ENCODE measurements at regions not wholly inside any gene's neighbourhood (a gene's known extent, or its start where the extent isn't known, plus 50 kb on each side); places are given as distances from the start of the nearest gene placed in this dataset.
"Not testable (repeated sequence)": the region's sequence is repeated elsewhere in the genome, so short reads cannot be mapped to it uniquely, and the experiment has no call there.

DNA sequence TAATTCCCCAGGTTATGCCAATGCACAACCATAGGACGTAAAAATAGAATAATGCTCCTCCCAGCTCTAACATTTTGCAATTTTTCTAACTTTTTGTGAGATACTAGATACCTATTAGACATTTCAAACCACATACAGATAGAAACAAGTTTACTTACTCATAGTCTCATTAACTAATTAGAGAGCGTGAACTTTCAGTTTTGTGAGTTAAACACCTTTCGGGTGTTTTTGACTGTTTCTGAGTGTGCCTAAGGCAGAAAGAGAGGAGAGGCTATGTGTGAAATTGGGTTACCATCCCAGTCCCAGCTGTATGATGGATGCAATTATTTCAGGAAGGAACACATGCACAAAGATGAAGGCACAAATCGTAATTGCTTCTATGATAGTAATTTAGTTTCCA, 300.4 kb upstream of the POU1F1 start:
- DNase-seq (ENCODE audit: low read depth in 2 of 2): no peak

DNA sequence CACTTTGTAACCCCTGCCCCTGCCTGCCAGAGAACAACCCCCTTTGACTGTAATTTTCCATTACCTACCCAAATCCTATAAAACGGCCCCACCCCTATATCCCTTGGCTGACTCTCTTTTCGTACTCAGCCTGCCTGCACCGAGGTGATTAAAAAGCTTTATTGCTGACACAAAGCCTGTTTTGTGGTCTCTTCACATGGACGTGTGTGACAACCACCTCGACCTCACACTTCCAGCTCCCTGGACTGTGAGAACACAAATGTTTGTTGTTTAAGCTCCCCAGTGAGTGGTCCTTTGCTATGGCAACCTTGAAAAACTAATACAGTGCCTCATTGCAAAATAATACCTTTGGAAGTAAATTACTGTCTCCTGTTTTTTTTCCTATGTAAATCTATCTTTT, 299.2 kb upstream of the POU1F1 start:
- DNase-seq (ENCODE audit: low read depth in 2 of 2): no peak

DNA sequence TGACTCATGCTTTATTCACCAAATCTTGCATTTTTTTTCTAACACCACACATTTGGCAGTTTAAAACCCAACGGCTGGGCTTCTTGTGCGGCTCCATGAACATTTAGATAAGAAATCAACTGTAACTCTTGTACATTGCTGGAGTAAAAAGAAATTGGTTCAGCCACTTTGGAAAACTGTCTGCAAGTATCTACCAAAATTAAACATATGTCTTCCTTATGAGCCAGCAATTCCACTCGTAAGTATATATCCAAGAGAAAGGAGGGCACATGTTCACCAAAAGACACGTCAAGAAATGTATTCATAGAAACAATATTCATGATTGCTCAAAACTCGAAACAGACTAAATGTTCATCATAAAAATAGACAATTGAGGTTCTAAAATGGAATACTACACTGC, 291.9 kb upstream of the POU1F1 start:
- DNase-seq (ENCODE audit: low read depth in 2 of 2): no peak

DNA sequence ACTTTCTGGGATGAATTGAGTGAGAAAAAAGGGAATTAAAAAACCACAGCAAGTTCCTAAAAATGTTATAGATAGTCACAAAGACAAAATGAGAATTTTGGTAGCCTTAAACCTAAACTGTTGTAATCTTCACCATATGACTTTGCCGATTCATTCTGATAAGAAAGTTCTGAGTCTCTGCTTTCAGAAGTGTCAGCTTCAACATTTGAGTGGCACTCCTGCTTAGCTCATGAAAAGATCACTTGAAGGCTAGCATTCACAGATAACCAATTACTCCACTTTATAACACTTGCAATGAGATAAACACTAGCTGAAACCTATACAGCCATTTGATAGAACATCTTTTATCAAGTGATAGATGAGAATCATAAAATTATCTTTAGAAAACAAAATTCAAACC, 288.1 kb upstream of the POU1F1 start:
- no peak for DNase-seq (ENCODE audit: low read depth in 2 of 2)

DNA sequence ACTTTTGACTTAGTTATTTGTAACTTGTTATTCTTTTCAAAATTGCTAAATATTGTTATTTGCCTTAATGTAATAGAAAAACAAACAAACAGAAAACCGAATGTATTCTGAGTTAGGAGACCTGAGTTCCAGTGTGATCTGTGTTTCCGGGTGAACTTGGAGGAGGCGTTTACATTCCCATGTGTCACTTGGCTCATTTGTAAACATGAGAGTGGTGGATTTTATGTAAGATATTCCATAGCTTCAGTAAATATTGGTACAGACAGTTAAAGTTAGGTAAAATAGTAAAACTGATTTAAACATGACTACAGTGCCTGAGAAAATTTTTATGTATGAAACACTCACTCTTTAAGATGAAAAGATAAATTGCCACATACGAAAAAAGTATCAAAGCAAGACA, 287.3 kb upstream of the POU1F1 start:
- no peak for DNase-seq (ENCODE audit: low read depth in 2 of 2)

DNA sequence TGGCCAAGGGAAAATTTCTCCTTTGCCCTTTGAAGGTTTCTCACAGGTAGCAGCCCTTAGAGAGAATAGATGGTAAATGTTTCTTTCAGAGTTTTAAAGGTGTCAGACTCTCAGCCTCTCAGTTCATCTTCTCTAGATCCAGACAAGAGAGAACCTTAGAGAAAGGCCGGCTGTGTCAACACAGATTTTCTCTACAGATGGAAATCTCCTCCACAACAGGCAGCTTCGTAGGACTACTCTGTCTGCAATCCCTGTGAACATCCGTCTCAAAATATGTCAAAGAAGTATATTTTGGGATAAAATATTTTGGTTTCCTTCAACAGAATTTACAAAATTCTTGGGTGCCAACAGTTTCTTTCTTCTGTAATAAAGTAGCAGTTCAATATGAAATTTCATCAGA, 282.1 kb upstream of the POU1F1 start:
- DNase-seq (ENCODE audit: low read depth in 2 of 2): no peak

DNA sequence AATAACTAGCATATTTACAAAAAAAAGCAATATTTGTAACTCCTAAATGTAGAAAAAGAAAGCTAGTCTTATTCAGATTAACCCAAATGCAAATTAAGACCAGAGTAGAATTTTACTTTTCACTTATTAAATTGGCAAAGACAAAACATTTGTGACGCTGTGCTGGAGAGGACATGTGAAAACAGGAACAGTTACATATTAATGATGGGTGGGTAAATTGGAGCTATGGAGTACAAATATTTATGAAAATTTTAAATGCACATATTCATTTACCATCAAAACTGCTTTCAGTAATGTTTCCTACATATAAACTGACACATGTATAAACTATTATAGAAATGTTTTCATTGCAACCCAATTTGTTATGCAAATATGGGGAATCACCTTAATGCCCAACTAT, 278.9 kb upstream of the POU1F1 start:
- no peak for DNase-seq (ENCODE audit: low read depth in 2 of 2)

DNA sequence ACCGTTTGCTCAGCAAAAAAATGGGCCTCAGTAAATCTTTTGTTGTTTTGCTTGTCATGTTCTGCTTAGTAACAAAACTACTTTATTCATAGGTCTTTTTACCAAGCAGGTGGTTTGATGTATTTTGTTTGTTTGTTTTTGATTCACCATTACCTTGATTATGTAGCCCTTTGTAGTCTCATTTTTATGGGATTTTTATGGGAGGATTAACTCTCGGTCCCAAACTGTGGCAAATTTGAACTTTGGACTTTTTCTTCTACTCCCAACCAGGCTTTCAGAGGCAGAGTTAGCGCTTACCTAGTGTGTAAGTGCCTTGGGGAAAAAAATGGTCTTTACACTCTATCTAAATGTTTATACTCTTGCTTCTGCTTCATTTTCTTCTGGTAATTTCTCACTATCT, 276.7 kb upstream of the POU1F1 start:
- DNase-seq (ENCODE audit: low read depth in 2 of 2): no peak

DNA sequence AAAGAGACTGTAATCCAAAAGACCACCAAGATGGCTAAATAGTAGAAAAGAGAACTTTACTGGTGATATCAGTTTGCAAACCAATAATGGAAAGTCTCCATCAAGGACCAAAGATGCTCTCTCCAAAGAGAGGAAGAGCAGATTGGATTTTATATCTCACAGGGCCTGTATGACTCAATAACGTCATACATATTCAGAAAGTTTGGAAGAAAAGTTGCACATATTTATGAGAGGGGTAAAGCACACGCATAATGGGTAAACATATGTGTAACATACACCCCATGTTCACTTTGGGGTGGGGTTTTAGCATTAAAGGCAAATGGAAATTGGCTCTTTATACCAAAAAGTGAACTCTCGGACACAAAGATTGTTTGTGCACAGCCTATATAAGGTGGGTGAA, 274.5 kb upstream of the POU1F1 start:
- DNase-seq (ENCODE audit: low read depth in 2 of 2): no peak

DNA sequence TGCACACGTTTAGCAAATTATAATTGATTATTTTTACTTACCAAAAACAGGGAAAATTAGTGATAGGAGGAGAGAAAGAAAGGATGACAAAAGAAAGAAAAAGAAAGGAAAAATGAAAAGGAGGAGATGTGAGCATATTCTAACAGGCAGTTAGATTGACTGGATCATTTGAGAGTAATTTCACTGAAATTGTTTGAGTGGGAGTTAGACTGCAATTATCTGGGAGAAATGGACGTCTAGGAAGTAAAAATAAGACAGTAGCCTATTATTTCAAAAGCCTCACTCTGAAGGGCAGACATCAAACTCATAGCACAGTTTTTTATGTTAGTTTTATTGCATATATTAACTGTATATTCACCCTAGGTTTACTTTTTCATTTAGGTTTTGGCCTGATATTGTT, 272.8 kb upstream of the POU1F1 start:
- no peak for DNase-seq (ENCODE audit: low read depth in 2 of 2)

DNA sequence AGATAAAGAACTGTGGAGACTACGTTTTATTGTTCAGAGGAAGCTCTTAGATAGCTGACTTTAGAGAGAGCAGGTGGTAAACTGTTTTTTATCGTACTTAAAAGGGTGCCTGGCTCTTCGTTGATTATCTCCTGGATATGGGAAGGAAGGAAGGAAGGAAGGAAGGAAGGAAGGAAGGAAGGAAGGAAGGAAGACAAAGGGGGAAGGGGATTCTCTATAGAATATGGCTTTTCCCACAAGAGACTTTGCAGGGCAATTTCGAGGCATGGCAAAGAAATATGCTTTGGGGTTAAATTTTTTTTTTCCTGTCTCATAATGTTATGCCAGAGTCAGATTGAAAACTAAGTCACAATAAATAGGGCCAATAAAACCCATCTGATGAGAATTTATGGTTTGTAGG, 271.9 kb upstream of the POU1F1 start:
- DNase-seq (ENCODE audit: low read depth in 2 of 2): no peak

DNA sequence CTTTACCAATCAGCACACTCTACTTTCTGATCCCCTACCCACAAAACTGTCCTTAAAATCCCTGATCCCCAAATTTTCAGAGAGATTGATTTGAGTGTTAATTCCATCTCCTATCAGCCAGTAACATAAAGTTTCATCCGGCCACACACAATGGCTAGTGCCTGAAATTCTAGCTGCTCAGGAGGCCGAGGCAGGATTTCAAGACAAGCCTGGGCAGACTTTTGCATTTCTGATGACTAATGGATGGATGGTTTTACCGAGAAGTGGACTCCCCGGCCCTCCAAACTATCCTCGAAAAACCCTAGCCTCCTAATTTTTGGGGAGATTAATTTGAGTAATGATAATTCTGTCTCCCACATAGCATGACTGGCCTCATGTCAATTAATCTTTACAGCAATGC, 269.8 kb upstream of the POU1F1 start:
- DNase-seq (ENCODE audit: low read depth in 2 of 2): no peak

DNA sequence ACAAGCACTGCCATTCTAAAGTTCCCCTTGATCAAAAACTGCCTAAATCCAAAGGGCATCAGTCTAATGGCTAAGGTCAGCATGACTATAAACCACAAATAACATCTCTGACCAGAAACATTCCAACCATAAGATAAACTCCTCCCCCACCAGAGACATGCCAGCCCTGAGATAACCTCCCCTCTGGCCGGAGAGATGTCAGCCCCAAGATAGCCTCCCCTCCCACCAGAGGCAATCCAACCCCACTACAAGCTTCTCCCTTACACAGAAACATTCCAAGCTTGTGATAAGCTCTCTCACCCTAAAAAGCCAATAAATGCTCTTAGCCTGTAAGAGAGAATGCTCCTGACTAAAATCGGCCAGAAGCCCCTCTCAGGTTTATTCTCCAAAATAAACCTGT, 267.0 kb upstream of the POU1F1 start:
- DNase-seq (ENCODE audit: low read depth in 2 of 2): not testable (repeated sequence)

DNA sequence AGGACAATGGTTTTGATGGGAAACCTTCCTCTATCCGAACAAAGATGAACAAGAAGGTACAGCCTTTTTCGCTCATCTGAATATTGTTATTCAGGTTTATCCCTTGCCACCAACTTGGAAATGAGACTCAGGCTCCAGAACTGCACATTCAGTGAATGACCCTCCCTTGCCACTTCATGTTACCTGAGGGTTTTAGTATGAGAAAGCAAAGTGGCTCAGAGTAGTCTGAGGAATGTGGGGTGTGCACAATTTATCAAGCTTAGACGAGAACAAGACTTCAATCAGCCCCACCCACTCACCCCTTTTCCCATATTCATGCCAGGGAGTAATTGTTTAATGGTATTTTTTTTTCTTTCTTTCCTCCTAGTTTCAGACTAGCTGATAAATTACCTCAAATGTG, 265.3 kb upstream of the POU1F1 start:
- DNase-seq (ENCODE audit: low read depth in 2 of 2): no peak

DNA sequence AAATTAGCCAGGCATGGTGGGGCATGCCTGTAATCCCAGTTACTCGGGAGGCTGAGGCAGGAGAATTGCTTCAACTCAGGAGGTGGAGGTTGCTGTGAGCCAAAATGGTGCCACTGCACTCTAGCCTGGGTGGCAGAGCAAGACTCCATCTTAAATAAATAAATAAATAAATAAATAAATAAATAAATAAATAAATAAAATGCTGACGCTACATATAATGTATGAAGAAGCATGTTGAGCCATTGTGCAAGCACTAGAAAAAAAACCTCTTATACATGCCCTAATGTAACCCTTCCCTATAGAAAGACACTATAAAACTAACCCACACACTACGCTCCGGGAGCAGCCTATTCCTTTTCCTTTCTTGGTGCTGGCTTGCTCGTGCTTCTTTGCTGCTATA, 262.3 kb upstream of the POU1F1 start:
- DNase-seq (ENCODE audit: low read depth in 2 of 2): not testable (repeated sequence)

DNA sequence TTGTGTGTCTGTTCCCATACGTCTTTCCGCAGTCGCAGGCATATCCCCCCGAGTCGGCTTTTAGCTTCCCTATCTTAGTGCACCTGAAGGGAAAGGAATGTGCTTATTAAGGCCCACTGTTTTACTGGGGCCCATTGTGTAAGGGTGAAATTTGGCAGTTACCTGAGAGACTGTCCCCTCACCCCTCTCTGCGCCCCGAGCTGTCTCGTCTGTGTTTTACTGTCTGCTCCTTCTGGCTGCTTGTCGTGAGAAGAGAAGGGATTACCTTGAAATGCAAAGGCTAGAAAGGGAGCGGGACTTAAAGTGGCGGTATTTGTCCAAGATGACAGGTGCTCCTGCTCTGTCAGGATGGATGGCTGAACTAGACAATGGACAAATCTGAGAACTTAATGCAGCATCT, 233.0 kb upstream of the POU1F1 start:
- no peak for DNase-seq (ENCODE audit: low read depth in 2 of 2)

DNA sequence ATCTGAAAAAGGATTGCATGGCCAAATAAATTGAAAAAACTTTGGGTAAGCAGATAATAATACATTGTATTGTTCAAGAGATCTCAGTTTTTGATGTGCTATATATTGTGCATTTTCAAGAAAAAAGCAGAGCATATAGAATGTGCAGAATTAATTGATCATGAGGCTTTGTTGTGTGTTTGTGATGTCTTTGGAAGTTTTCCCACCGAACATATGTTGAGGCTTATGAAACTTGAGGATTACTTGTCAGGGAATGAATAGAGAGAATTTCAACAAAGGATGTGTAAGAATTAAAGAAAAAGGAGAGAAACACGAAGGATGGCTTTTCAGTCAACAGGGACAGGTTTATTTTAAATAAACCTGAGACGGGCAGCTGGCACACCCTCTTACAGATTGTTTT, 232.5 kb upstream of the POU1F1 start:
- DNase-seq (ENCODE audit: low read depth in 2 of 2): no peak

DNA sequence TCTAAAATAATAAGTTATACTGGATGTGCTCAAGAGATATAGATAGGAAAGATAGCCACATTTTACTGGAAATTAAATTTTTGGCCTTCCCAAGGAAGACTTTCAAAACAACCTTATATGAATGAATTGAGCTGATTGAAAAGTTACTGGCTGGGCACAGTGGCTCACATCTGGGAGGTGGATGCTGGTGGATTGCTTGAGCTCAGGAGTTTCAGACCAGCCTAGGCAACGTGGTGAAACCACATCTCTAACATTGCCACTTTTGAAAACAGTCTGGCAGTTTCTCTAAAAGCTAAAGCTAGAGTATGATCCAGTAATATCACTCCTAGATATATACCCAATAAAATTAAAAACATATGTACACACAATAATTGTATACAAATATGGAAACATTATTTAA, 231.4 kb upstream of the POU1F1 start:
- DNase-seq (ENCODE audit: low read depth in 2 of 2): no peak

DNA sequence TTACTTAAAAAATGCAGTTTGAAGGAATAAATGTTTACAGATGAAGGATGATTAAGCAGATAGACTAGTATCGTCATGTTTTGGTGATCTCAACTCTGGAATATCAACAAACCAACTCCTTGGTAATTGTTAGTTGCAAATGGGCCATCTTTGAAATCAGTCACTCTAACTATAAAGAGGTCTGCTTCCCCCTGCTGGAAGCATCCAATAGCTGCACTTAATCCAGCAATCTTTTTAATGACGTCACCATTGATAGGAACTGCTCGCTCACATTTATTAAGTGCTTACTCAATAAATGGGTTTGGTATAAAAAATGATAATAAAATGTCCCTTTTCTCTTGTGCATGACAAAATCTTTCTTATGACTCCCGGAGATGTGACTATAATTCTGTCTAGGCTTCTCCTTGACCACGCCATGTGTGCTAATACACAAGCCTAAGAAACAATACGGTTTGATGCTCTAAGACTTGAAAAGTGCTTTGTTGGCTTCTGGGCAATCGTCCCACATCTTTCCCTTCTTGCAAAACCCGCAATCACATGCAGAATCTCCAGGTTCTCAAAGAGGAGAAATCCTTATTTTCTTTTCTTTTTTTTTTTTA, 227.6 kb upstream of the POU1F1 start:
- DNase-seq (ENCODE audit: low read depth in 2 of 2): peak; percentile 58 to 59

DNA sequence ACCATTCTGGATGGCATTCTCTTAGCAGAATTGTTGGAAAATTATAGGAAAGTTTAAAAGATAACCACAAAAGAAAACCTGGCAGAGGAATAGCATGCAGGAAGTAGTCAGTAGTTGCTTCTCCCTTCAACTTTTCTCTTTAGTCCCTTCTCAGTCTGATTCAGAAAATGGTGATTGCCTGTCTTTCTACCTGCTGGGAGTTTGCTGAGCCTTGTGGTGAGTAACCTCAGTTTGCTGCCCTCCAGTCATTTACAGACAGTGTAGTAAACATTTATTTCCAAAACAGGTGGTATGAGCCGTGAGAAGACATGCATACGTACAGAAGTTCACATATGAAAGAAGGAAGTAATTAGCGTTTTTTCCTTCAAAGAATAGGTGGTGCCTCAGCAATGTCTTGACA, 224.7 kb upstream of the POU1F1 start:
- DNase-seq (ENCODE audit: low read depth in 2 of 2): no peak

DNA sequence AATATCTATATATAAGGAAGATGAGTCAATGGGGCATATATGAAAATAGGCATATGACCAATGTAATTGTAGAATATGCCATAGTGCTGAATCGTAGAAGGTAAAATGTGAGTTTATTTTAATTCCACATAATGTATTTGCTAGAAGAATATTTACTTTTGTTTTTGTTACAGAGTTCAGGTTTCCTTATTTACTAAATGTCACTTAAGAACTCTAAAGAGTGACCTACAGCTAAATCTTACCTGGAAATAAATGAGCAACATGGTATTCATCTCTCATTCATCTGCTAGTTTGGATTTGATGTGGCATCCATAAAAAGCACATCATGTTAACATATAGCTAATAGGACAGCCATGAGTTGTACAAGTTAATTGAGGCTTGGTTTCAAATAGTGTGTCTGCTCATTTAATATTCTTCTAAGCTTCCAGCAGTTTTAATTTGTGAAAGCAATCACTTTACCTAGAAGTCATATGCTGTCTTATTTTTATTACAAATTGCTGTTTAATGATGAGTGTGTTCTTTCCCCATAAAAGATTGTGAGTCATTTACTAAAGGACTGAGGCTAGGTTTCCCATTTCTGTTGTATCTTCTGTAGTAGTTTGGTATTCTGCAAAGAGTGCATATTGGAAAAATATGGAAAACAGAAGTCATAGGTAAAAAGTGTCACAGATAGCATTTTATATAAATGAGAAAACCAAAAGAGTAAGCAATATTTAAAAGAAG, 222.1 kb upstream of the POU1F1 start:
- DNase-seq (ENCODE audit: low read depth in 2 of 2): no peak

DNA sequence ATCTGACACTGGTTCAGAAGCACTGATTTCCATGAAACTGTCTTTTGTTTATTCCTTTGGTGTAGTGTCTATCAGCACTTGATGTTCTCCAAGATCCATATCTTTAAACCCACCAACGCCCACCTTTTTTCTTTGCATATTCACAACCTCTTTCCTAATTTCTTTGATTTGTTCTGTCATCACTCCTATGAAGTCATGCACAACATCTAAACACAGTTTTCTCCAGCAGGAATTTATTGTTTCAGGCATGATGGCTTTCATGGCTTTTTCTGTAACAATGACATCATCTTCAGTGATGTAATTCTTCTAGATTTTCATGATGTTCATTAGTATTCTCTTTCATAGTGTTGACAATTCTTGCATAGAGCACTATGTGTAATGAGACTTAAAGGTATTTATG, 219.6 kb upstream of the POU1F1 start:
- DNase-seq (ENCODE audit: low read depth in 2 of 2): no peak

DNA sequence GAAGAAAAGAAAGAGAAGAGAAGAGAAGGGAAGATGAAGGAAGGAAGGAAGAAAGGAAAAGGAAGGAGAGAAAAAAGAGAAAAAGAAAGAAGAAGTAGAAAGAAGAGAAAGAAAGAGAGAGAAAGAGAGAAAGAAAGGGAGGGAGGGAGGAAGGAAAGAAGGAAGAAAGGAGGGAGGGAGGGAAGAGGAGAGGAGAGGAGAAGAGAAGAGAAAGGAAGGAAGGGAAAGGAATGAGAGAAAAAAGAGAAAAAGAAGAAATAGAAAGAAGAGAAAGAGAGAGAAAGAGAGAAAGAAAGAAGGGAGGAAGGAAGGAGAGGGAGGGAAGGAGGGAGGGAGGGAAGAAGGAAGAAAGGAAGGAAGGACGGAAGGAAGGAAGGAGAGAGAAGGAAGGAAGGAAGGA, 217.9 kb upstream of the POU1F1 start:
- DNase-seq (ENCODE audit: low read depth in 2 of 2): no peak

DNA sequence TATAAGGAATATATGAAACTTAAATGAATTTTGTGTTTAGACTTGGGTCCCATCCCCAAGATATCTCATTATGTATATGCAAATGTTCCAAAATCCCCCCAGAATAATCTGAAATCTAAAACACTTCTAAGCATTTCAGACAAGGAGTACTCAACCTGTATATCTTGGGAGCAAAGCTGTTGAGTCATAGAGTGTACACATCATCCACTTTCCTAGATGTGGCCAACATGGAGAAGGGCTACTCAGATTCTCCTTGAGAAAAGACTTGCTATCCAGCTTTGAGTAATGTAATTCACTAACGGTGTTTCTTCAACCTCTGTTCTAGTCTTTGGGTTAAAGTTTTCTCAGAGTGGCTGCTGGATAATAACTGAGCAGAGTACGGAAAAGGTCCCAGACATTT, 215.5 kb upstream of the POU1F1 start:
- no peak for DNase-seq (ENCODE audit: low read depth in 2 of 2)

All from fibroblast of skin of left quadriceps (primary cell).